ENCODE measurements at regions not wholly inside any gene's neighbourhood (a gene's known extent, or its start where the extent isn't known, plus 50 kb on each side); places are given as distances from the start of the nearest gene placed in this dataset.

DNA sequence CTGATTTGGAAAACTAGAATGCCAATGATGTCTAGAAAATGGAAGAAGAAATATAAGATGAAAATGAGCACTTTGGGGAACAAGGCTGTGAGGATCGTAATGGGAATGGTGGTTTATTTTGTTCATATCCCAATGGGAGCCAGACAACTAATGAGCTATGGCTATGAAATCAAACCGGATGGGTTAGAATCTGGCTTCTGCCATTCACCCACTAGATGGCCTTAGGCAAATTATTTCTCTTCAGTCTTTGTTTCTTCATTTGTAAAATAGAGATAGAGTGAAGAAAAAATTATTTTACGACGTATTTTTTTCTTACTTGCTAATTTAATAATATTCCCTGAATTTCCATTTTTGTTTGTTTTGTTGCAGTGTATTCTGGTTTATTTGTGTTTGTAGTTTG lies 572.1 kb upstream of the IGFBP3 start:
- H3K36me3 ChIP-seq = no peaks in the 10 kb centered on the region
- H3K27me3 ChIP-seq = no peaks in the 10 kb centered on the region
- no peak overlapping the region for H3K4me3 ChIP-seq
- H3K4me1 ChIP-seq = no peaks in the 10 kb centered on the region
- TF ChIP-seq CTCF (IDR thresholded peaks at IDR 0.05) = no peak
- DNase-seq (no peak), FAIRE-seq (no peak), ATAC-seq (no peak)
- no peak overlapping the region for H3K27ac ChIP-seq
- WGBS, 2 donors = 83 to 87% methylated on average over 4 of the region's 4 CpGs
- intact Hi-C loops (cut with DNase I) = no loop called here
- no peaks in the 10 kb centered on the region for H3K9me3 ChIP-seq

GRCh38 chr7:46492466-46492865 lies 571.4 kb upstream of the IGFBP3 start:
- H3K4me1 ChIP-seq = no peaks in the 10 kb centered on the region
- FAIRE-seq (no peak), ATAC-seq (peak in 2 of 4 donors; percentile 31 to 52), DNase-seq (no peak)
- no peak for TF ChIP-seq CTCF (IDR thresholded peaks at IDR 0.05)
- 24 to 44% methylated on average over 1 of the region's 1 CpG for WGBS, 2 donors
- no peaks in the 10 kb centered on the region for H3K36me3 ChIP-seq
- H3K4me3 ChIP-seq = no peak overlapping the region
- no peaks in the 10 kb centered on the region for H3K9me3 ChIP-seq
- no peak overlapping the region for H3K27ac ChIP-seq
- intact Hi-C loops (cut with DNase I) = no loop called here
- H3K27me3 ChIP-seq = no peaks in the 10 kb centered on the region

DNA sequence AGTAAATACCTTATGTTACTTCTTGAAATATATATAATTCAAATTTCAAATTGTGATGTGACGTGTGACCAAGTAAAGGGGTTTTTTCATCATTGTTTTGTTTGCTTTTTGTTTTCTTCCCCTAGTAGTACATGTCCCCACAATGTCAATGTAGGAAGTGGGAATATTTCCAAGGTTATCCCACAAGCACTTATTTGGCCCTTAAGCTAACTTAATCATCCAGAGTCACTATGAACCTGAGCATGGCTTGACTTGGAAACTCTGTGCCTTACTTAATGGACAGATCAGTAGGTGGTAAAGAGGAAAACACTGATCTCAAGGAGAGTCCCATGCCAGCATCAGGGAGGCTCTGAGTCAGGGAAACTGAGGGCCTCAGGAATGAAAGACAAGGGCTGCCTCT lies 569.3 kb upstream of the IGFBP3 start:
- Histone ChIP-seq H3K27ac (no peak overlapping the region), H3K4me3 (no peak overlapping the region), H3K4me1 (no peaks in the 10 kb centered on the region), H3K27me3 (no peaks in the 10 kb centered on the region), H3K36me3 (no peaks in the 10 kb centered on the region), H3K9me3 (no peaks in the 10 kb centered on the region)
- no peak for FAIRE-seq
- TF ChIP-seq CTCF (IDR thresholded peaks at IDR 0.05) = no peak
- intact Hi-C loops (cut with DNase I) = no loop called here
- no peak for DNase-seq
- ATAC-seq = no peak
- WGBS, 2 donors = 93 to 95% methylated on average over 1 of the region's 1 CpG

DNA sequence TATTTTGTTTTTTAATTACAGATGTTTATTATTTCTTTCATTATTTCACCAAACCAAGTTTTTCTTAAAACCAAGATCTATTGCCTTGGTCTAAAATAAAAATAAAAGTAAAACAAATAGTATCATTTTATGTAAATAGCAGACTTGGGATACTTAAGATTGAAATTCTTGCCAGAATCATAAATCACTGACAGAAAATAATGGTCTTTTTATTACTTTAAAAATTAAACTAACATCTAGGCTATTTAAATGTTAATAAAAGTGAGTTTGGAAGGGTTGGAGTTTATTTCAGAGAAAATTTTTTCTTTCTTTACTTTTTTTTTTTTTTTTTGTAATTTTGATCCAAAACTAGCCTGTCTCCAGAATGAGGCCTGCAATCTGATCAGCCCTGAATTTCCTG lies 568.0 kb upstream of the IGFBP3 start:
- H3K36me3 ChIP-seq = no peaks in the 10 kb centered on the region
- no peak for DNase-seq
- no peaks in the 10 kb centered on the region for H3K27me3 ChIP-seq
- no peaks in the 10 kb centered on the region for H3K9me3 ChIP-seq
- intact Hi-C loops (cut with DNase I) = no loop called here
- no peaks in the 10 kb centered on the region for H3K4me1 ChIP-seq
- no peak overlapping the region for H3K4me3 ChIP-seq
- no peak overlapping the region for H3K27ac ChIP-seq
- FAIRE-seq = peak; percentile 59
- no peak for ATAC-seq
- no peak for TF ChIP-seq CTCF (IDR thresholded peaks at IDR 0.05)

DNA sequence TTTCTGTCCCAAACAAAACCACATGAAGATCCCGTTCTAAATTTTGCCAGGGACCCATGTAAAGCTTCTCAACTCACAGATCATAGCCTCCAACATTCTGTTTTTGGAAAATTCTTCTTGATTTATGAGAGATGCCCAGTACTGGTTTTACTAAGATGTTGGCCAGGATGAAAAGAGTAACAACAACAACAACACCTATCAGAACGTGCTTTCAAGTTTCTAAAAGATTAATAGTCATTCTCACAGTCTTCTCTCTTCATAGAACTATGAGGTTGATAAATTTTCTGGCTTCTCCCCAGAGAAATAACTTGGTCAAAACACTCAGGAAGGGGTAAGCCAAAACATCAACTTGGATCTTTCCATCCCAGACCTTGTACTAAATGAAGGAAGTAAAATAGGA lies 567.5 kb upstream of the IGFBP3 start:
- intact Hi-C loops (cut with DNase I) = no loop called here
- no peak for DNase-seq
- Histone ChIP-seq H3K27ac (no peak overlapping the region), H3K4me3 (no peak overlapping the region), H3K27me3 (no peaks in the 10 kb centered on the region), H3K4me1 (no peaks in the 10 kb centered on the region), H3K9me3 (no peaks in the 10 kb centered on the region), H3K36me3 (no peaks in the 10 kb centered on the region)
- FAIRE-seq = no peak
- WGBS, 2 donors = 30 to 40% methylated on average over 2 of the region's 2 CpGs
- TF ChIP-seq CTCF (IDR thresholded peaks at IDR 0.05) = no peak
- ATAC-seq = no peak
